ENCODE measurements at regions not wholly inside any gene's neighbourhood (a gene's known extent, or its start where the extent isn't known, plus 50 kb on each side); places are given as distances from the start of the nearest gene placed in this dataset.

- TF ChIP-seq SMAD1 (IDR thresholded peaks at IDR 0.05; ENCODE audit: low read depth, partially characterized antibody) (no peak), ZZZ3 (IDR thresholded peaks at IDR 0.05; ENCODE audit: control insufficient read depth, insufficient read length, low read depth) (no peak), SIX5 (IDR thresholded peaks at IDR 0.05; ENCODE audit: low read depth, low read length, severe bottlenecking) (no peak), CTCF (IDR thresholded peaks at IDR 0.05 in 2 of 3, conservative IDR thresholded peaks at IDR 0.05 in 1 of 3; ENCODE audit: control insufficient read depth in 2 of 3, extremely low read depth in 1 of 3, insufficient read depth in 1 of 3, low read depth in 3 of 3, low read length in 3 of 3) (no peak)
These were observed 1280.2 kb upstream of the WWC1 start for GRCh38 chr5:167011196-167011595.

Measured in GM12878 (cell line).